Activated gamma-delta T cell treated with anti-CD3 and anti-CD28 coated beads, Interleukin-2, amount 50 U/mL, for 16 hours (primary cell): ENCODE measurements at regions not wholly inside any gene's neighbourhood (a gene's known extent, or its start where the extent isn't known, plus 50 kb on each side); places are given as distances from the start of the nearest gene placed in this dataset.
"Not testable (repeated sequence)": the region's sequence is repeated elsewhere in the genome, so short reads cannot be mapped to it uniquely, and the experiment has no call there.

Experiments
- DNase-seq: peaks from one replicate; pipeline ENCODE4 v3.0.0-alpha.2; 2020; ENCODE audit warnings: low read depth

GRCh38 chr2:89960570-89960969, 1269.1 kb downstream of the RPIA start:
- DNase-seq: not testable (repeated sequence)

- not testable (repeated sequence) for DNase-seq
Measured at GRCh38 chr2:89968567-89968966, 1277.1 kb downstream of the RPIA start.

GRCh38 chr2:89969190-89969589, 1277.7 kb downstream of the RPIA start:
- not testable (repeated sequence) for DNase-seq

- not testable (repeated sequence) for DNase-seq
Measured at GRCh38 chr2:89973849-89974248, 1282.4 kb downstream of the RPIA start.

GRCh38 chr2:89979826-89980537, 1288.5 kb downstream of the RPIA start:
- DNase-seq: not testable (repeated sequence)

DNA sequence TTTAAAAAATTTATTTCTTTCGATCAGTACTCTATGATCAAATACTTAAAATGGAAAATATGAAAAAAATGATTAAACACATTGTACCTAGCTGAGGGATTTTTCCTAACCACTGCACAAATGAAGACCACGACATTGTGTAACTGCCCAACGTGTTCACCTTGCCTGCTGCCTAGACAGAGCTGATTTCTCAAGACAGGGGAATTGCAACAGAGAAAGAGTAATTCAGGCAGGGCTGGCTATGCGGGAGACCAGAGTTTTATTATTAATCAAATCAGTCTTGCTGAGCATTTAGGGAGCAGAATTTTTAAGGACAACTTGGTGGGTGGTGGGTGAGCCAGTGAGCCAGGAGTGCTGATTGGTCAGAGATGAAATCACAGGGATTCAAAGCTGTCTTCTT, 1290.8 kb downstream of the RPIA start:
- not testable (repeated sequence) for DNase-seq

DNA sequence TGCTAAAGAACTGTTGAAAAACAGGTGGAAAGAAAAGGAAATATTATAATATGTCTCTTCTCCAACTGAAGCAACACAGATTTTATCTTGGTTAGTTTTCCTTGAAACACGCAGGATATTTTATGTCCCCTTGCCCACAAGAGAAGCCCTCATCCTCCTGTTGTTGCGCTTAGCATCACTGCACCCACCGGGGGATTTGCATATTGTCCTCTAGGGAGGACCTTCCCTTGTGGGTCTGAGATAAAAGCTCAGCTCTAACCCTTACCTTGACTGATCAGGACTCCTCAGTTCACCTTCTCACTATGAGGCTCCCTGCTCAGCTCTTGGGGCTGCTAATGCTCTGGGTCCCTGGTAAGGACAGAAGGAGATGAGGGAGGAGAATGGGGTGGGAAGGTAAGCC, 1294.2 kb downstream of the RPIA start:
- not testable (repeated sequence) for DNase-seq

DNA sequence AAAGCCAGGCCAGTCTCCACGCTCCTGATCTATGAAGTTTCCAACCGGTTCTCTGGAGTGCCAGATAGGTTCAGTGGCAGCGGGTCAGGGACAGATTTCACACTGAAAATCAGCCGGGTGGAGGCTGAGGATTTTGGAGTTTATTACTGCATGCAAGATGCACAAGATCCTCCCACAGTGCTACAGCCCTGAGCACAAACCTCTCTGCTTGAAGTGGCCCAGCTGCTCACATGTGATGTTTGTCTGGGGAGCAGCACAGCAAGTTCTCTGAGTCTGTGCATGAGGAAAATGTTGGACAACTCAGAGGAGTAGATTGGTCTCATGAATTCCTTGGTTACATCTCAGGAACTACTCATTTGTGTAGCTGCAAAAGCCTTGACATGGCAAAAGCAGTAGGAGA, 1295.1 kb downstream of the RPIA start:
- not testable (repeated sequence) for DNase-seq

- DNase-seq: not testable (repeated sequence)
Measured at GRCh38 chr2:89996779-89997178, 1305.3 kb downstream of the RPIA start.

DNA sequence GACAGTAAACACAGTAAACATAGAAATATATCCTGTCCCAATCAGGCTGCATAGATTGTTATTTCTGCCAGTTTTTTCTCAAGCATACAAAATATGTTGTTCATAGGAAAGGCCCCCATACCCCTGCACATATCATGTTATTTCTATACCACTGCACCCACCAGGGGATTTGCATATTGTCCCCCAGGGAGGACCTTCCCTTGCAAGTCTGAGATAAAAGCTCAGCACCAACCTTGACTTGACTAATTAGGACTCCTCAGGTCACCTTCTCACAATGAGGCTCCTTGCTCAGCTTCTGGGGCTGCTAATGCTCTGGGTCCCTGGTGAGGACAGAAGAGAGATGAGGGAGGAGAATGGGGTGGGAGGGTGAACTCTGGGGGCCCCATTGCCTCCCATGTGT, 1313.1 kb downstream of the RPIA start:
- not testable (repeated sequence) for DNase-seq

DNA sequence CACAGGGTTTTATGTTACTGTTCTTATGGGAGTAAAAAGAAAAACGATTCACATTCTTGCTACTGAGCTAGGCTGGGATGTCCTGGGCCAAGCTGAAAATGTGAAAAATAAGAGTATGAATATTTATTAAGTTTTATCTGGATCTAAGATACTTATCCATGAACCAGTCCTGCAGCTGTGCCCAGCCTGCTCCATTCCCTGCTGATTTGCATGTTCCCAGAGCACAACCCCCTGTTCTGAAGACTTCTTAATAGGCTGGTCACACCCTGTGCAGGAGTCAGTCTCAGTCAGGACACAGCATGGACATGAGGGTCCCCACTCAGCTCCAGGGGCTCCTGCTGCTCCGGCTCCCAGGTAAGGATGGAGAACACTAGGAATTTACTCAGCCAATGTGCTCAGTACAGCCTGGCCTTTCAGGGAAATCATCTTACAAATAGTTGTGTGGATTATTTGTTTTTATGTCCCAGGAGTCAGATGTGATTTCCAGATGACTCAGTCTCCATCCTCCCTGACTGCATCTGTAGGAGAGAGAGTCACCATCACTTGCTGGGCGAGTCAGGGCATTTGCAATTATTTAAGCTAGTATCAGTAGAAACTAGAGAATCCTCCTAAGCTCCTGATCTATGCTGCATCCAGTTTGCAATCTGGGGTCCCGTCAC, 1319.1 kb downstream of the RPIA start:
- not testable (repeated sequence) for DNase-seq

- DNase-seq: not testable (repeated sequence)
Measured at GRCh38 chr2:90011101-90011443, 1319.6 kb downstream of the RPIA start.

DNA sequence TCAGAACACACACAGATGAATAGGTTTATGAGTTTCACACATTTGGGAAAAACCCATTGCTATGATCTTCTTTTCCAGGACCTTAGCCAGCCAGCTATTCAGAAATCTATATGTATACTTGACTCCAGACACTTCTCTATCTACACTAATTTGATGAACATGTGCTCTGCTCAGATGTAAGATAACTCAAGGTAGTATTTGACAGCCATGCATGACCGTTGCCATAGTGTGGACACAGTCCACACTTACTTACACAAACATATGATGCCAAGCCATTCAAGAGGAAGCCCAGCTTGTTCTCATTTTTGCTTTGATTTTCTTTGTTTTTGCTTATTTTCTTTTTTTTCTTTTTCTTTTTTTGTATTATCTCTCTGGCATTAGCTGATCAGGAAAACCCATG, 1328.4 kb downstream of the RPIA start:
- DNase-seq: not testable (repeated sequence)

- not testable (repeated sequence) for DNase-seq
Measured at GRCh38 chr2:90021234-90021633, 1329.8 kb downstream of the RPIA start.

GRCh38 chr2:90027231-90027643, 1335.8 kb downstream of the RPIA start:
- not testable (repeated sequence) for DNase-seq

DNA sequence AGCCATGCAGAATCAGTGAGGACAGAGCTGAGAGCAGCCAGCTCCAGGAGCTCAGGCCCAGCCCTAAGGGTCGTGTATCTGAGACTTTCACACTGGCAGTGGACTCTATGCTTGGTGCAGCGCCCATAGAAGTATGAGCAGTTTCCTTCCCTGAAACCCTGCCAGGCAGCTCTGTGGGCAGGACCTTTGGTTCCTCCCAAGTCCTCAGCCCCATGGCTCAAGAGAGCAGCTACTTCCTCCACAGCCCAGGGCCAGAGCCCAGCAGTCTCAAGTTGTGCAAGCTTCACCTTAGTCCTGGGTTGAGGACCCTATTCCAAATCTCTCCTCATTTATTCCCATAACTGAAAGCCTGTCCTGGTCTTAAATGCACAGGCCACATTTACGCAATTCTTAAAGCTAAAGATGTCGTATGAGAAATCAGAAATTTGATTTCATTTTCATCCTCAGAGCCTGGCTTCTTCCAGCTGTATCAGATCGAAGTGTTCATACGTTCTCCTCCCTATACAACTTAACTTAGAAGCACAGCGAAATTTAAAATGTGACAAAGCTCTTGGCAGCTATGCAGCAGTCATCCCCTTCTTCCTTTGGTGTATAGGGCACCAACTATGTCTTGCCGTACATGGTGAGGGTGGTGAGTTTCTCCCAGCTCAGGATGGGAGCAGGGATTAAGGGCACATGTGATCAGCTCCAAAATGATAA, 1337.1 kb downstream of the RPIA start:
- not testable (repeated sequence) for DNase-seq

GRCh38 chr2:90029080-90029428, 1337.6 kb downstream of the RPIA start:
- not testable (repeated sequence) for DNase-seq

GRCh38 chr2:90032269-90032668, 1340.8 kb downstream of the RPIA start:
- not testable (repeated sequence) for DNase-seq

GRCh38 chr2:90036335-90036734, 1344.9 kb downstream of the RPIA start:
- not testable (repeated sequence) for DNase-seq

DNA sequence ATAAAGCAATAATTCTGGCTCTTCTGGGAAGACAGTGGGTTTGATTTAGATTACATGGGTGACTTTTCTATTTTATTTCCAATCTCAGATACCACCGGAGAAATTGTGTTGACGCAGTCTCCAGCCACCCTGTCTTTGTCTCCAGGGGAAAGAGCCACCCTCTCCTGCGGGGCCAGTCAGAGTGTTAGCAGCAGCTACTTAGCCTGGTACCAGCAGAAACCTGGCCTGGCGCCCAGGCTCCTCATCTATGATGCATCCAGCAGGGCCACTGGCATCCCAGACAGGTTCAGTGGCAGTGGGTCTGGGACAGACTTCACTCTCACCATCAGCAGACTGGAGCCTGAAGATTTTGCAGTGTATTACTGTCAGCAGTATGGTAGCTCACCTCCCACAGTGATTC, 1347.6 kb downstream of the RPIA start:
- not testable (repeated sequence) for DNase-seq

DNA sequence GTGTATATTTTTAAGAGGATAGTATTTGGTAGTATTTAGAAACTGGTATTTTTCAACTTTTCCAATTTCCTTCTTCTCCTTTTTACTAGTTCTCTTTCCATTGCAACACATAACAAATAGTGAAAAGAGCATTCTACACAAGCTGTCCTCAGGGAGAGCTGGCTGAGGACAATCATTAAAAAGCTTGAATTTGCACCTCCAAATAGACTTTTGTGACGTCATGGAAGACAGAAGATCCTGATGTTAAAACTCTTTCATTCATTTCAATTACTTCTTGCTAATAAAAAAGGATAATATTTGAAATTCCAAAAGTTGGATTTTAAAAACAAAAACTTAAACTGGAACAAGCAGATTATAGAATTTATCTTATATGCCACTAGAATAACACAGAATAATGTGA, 1356.3 kb downstream of the RPIA start:
- DNase-seq: not testable (repeated sequence)

DNA sequence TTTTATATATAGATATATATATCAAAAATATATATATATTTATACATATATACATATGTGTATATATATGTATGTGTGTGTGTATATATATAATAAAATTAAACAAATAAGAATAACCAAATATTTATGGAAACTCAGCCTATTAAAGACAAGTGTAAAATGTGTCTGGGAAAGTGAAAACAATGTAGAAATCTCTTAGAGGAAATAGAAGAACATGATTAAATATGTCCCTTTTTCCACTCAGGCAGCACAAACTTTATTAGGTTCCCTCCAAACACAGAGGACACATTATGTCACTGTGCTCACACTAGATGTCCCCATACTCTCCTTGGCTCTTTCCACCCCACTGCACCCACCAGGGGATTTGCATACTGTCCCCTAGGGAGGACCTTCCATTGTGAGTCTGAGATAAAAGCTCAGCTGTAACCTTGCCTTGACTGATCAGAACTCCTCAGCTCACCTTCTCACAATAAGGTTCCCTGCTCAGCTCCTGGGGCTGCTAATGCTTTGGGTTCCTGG, 1360.7 kb downstream of the RPIA start:
- not testable (repeated sequence) for DNase-seq
